Cerebellar cortex (tissue), 1 donor: ENCODE measurements at regions not wholly inside any gene's neighbourhood (a gene's known extent, or its start where the extent isn't known, plus 50 kb on each side); places are given as distances from the start of the nearest gene placed in this dataset.
A peak's percentile ranks its signal among the peaks of the same experiment; 100 is the strongest.
"Not testable (repeated sequence)": the region's sequence is repeated elsewhere in the genome, so short reads cannot be mapped to it uniquely, and the experiment has no call there.

Experiments used
- DNase-seq: peaks from one replicate; pipeline ENCODE4 v3.0.0-alpha.2; 2015; ENCODE audit warnings: low spot score

GRCh38 chr3:35394905-35395304 is 244.4 kb upstream of the ARPP21 start:
- no peak for DNase-seq

DNA sequence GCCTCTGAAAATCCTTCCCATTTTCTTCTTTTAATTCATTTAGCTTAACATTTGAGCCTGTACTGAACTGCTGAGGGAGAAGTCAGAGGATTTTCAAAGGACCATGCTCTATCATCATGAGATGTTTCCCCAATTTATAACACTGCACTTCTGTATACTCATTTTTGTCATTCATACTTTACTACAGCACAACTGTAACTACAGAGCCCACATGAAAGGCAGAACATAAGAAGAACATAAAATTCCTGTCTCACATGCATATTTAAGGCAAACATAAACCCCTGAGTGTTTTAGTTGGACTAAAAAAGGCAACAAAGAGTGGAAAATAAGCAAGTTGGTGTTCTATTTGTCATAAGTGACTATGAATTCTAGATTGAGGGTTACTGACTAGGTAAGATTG is 237.7 kb upstream of the ARPP21 start:
- no peak for DNase-seq

DNA sequence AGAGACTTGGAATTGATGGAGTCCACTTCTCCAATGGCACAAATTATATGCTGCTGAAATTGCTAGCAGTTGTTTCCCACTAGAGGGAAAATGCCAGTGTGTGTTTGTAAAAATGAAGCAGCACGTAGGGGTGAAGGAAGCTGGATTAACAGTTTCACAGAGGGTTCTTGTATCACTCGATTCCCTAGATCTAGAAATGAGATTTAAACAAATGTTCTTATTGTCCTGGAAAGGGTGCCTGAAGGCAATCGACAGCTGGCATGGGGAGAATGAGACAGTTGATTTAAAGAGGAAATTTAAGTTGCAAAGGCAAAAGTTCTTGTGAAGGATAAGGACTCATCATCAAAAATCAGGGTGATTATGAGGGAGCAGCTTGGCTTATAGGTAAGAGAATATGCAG is 234.8 kb upstream of the ARPP21 start:
- no peak for DNase-seq

DNA sequence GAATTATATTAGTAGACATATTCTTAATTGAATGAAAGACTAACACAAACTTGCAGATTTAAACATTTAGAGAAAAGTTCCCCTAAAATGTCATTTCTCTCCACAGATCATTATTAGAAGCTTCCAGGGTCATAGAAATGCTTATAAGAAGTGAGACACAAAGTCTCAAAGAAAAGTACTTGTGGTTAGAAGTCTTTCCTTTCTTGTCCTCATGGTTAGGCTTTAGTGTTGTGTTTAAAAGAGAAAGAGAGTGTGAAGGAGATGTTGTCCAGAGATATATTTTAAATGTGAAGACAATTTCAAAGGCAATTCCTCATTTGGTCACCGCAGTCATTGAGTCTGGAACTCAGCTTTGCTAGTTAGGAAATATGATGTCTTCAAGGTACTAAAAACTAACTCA is 230.4 kb upstream of the ARPP21 start:
- no peak for DNase-seq

GRCh38 chr3:35409991-35410390 is 229.3 kb upstream of the ARPP21 start:
- no peak for DNase-seq

DNA sequence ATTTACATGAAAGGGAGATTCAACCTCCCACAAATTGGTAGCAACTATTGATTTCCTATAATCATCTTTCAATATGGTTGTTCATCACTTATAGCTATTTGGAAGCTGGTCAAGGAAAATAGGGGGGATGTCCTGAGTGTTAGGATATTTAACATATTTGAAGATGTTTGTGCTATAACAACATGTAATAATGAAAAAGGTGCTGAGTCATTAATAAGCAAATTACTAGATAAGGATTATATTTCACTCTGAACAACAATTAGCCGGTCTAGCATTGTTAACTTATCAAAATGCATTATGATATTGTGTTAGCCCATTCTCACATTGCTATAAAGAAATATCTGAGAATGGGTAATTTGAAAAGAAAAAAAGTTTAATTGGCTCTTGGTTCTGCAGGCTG is 225.8 kb upstream of the ARPP21 start:
- no peak for DNase-seq

DNA sequence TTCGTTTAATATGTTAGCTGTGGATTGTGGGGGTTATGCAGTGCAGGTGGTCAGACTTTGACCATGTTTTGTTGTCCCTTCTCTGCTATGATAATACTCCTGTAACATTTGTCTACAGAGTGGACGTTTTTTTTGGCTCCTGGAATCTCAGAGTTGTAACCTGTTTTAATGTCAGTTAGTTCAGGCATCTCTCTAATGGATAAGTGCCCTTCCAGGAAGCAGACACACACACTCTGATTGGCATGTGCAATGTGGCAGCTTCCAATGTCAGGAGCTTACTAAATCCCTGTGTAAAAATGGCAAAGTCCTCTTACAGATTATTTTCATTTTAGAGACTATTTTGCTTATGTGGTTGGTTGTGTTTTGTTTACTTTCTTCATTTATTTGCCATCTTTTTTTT is 222.2 kb upstream of the ARPP21 start:
- no peak for DNase-seq

- no peak for DNase-seq
Measured at GRCh38 chr3:35422101-35422500, 217.2 kb upstream of the ARPP21 start.

DNA sequence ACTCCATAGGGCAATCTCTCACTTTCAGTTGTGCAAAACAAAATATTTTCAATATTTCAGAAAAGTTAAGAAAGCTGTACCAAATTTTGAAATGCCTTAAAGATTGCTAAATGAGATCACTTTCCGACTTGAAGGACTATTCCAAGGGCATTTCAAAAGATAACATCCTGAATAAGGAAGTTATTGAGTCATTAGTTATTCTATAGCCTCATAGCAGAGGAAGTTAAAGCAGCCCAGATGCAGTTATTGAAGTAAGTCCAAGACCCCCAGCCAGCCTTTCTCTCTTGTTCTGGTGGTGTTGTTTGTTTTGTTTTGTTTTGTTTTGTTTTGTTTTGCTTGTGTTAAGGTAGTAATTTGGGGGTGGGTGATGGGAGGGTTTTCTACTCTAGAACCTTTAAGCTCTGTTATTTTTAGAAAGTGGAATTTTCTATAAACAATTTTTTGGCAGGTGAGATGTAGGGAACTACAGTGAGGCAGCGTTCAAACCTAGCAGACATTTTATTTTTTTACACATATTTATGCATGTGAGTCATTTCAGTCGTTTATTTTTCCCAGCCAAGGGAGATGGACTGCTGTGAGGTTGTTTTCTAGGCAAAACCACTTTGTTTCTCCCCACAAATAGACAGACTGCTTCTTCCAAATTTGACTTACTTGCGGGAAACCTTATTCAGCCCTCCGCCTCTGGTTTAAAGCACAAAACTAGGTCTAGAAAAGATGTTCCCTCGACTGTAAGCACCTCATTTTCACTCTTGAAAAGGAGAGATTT is 216.3 kb upstream of the ARPP21 start:
- DNase-seq = no peak

- no peak for DNase-seq
Measured at GRCh38 chr3:35426366-35426958, 212.9 kb upstream of the ARPP21 start.

DNA sequence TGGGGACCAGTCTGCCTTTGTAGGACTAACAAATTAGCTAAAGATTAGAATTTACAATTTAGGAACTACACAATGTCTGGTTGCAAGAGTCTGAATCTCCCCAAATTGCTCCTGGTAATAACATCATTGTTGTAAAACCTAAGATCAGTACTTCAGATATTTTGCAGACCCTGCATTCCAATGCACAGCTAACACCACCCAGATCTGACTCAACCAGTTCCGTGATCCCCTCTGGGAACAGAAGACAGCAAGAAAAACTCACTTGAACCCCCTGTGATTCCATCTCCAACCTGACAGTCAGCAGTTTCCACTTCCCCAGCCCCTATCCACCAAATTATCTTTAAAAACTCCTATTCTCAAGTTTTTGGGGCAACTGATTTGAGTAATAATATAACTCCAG is 201.9 kb upstream of the ARPP21 start:
- no peak for DNase-seq

- no peak for DNase-seq
Measured at GRCh38 chr3:35438101-35438500, 201.2 kb upstream of the ARPP21 start.

DNA sequence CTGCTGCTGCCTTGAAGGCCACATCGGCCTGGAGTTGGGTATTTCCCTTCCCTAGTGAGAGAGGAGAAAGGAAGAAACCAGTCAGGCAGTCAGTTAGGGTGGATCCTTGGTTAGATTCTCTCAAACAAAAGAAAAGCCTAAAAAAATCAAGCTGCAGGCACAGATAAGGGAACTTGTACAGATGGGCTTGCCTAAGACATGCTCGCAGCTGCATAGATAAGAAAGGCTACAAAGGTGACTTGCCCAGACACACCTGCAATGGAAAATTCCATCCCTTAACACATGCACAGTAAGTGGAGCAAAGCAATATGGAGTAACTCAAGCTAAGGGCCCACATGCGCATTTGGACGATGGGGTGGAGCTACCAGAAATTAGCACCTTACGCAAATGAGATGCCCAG is 199.7 kb upstream of the ARPP21 start:
- no peak for DNase-seq

DNA sequence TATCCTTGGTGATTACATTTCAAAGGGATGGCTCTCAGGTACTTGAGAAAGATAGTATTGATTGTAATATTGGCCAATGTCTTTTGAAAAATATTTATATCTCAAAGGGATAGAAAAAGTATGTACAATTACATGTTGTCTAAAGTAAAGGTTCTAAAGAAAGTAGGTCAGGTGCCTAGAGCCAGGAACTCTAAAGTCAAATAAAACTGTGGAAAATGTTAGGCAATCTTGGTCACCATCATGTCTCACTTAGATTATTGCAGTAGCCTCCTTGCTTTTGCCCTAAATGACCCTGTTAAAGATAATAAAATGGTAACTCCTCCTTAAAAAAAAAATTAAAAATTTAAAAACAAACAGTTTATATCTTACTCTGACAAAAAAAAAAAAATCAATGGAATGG is 198.5 kb upstream of the ARPP21 start:
- no peak for DNase-seq

DNA sequence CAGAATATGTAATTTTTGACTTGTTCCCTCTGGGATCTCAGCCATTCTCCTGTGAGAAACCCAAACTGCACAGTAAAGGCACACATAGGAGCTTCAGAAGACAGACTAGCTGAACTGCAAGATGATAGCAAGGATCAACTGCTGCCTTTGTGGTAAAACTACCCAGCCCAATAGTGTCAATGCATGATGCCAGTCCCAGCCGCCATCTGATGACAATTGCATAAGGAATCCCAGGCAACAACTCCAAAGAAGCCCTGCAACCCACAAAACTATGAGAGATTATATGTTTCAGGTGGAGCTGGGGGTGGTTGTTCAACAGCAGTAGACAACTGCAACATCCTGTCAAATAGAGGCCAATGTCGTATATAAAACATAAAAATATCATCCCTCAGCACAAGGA is 192.4 kb upstream of the ARPP21 start:
- DNase-seq = no peak

DNA sequence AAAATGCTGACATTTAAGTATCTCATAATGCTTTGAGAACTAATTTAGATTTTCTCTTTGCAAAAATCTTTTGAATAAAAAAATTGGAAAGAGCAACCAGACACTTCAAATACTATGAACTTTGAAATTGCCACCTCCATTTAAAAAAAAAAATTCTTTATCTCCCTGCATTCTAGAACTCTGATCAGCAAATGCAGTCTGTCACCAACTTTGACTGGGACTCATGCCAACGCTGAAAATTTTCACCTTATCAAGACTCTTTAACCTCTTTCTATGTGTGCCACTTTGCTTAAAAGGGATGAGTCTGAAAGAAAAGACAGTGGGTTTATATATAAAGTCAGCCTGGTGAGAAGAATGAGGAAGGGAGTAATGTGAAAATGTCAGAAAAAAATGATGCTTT is 191.2 kb upstream of the ARPP21 start:
- DNase-seq = peak; percentile 18

DNA sequence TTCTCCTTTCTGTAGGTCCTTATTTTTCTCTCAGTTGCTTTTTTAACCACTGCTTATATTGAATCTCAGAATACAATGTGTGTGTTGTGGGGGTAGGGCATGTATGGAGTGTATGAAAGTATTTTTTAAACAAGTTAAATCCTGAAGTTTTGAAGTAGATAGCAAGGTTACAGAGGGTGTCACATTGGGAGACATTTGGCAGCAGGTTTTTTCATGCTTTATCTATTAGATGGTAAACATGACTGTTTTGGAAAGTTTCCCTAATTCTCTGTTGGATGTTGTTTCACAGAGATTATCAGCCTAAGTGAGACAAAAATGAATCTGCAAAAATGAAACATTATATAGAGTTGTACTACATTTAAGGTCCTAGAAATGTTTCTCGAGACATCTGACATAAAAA is 190.6 kb upstream of the ARPP21 start:
- peak; percentile 55 for DNase-seq

DNA sequence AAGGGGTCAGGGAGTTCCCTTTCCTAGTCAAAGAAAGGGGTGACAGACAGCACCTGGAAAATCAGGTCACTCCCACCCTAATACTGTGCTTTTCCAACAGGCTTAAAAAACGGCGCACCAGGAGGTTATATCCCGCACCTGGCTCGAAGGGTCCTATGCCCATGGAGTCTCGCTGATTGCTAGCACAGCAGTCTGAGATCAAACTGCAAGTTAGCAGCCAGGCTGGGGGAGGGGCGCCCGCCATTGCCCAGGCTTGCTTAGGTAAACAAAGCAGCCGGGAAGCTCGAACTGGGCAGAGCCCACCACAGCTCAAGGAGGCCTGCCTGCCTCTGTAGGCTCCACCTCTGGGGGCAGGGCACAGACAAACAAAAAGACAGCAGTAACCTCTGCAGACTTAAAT is 184.5 kb upstream of the ARPP21 start:
- not testable (repeated sequence) for DNase-seq

DNA sequence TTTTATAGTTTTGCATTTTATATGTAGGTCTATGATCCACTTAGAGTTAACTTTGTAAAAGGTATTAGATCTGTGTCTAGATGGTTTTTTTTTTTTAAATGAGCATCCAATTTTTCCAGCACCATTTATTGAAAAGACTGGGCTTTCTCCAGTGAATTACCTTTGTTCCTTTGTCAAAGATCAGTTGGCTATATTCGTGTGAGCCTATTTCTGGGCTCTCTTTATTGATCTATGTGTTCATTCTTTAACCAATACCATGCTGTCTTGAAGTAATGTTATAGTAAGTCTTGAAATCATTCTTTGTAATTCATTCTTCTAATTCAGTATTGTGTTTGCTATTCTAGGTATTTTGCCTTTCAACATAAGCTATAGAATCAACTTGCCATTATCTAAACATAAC is 165.4 kb upstream of the ARPP21 start:
- DNase-seq = no peak

- not testable (repeated sequence) for DNase-seq
Measured at GRCh38 chr3:35482566-35482965, 156.8 kb upstream of the ARPP21 start.

GRCh38 chr3:35483131-35483530 is 156.2 kb upstream of the ARPP21 start:
- DNase-seq = no peak

- no peak for DNase-seq
Measured at GRCh38 chr3:35484929-35485530, 154.3 kb upstream of the ARPP21 start.

DNA sequence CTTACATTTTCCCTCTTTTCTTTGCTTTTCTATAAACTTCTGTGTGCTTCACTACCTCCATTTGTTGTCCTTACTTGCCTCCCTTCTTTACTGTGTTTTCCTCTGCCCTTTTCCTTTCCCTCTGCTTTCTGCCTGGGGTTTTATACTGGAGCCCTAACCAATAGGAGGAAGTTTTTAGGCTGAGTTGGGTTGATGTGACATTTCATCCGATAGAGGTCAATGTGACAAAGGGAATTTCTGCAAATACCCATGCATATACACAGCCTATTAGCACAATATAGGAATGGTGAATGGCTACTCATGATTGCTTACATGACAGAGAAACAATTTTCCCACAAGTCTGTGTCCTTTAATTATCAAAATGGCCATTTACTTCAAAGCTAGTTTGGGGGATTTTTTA is 153.0 kb upstream of the ARPP21 start:
- no peak for DNase-seq

DNA sequence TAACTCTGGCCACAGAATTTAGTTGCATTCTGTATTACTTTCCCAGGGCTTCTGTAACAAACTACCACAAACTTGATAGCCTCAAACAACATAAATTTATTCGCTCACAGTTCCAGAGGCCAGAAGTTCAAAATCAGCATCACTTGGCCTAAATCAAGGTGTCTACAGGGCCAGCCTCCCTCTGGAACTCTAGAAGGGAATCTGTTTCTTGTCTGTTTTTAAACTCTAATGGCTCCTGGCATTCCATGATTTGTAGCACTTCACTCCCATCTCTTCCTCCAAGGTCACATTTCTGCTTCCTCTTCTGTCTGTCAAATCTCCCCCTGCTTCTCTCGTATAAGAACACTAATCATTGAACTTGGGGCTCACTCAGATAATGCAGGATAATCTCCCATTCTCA is 151.9 kb upstream of the ARPP21 start:
- DNase-seq = no peak
